Suprapubic skin (tissue), 4 donors: ENCODE measurements at regions not wholly inside any gene's neighbourhood (a gene's known extent, or its start where the extent isn't known, plus 50 kb on each side); places are given as distances from the start of the nearest gene placed in this dataset.

Experiments used
- CTCF ChIP-seq, 2 donors: fragments of 200-600 bp in 1 of 2; fragments of 450-650 bp in 1 of 2; sonication (generic) in 1 of 2; IDR thresholded peaks; one replicate each; pipeline ENCODE4 v1.5.1; 2016 to 2019; ENCODE audit warnings: antibody characterized with exemption in 2 of 2, mild to moderate bottlenecking in 1 of 2, moderate library complexity in 1 of 2
- POLR2A ChIP-seq, 2 donors: fragments of 450-650 bp; IDR thresholded peaks; one replicate each; pipeline ENCODE4 v1.6.1; 2017; ENCODE audit warnings: antibody characterized with exemption in 2 of 2, mild to moderate bottlenecking in 2 of 2, moderate library complexity in 2 of 2
- POLR2AphosphoS5 ChIP-seq, 3 donors: sonication (generic); formaldehyde crosslinking; IDR thresholded peaks; one replicate each; pipeline ENCODE4 v1.6.1; 2017; ENCODE audit warnings: antibody characterized with exemption in 3 of 3

GRCh38 chr2:48228345-48228684 lies 86.2 kb upstream of the FOXN2 start:
- TF ChIP-seq POLR2AphosphoS5 (IDR thresholded peaks at IDR 0.05) = no peak
- TF ChIP-seq CTCF (IDR thresholded peaks at IDR 0.05) = no peak
- TF ChIP-seq POLR2A (IDR thresholded peaks at IDR 0.05) = no peak
